ENCODE measurements at regions not wholly inside any gene's neighbourhood (a gene's known extent, or its start where the extent isn't known, plus 50 kb on each side); places are given as distances from the start of the nearest gene placed in this dataset.

GRCh38 chr15:96612917-96613316, 282.4 kb downstream of the NR2F2 start:
- DNase-seq (ENCODE audit: low spot score), result no peak
- no peak overlapping the region for H3K27ac ChIP-seq
- no peak overlapping the region for H2AFZ ChIP-seq
- TF ChIP-seq CTCF (IDR thresholded peaks at IDR 0.05; ENCODE audit: poor library complexity) (no peak), EZH2 (IDR thresholded peaks at IDR 0.05; ENCODE audit: borderline replicate concordance) (no peak), EZH2phosphoT487 (IDR thresholded peaks at IDR 0.05; ENCODE audit: low read depth, severe bottlenecking, unreplicated experiment) (no peak)
- H4K20me1 ChIP-seq (ENCODE audit: insufficient read depth, poor library complexity, severe bottlenecking), result no peaks in the 10 kb centered on the region
- H3K27me3 ChIP-seq, result no peaks in the 10 kb centered on the region
- H3K9me3 ChIP-seq (ENCODE audit: low read depth), result no peaks in the 10 kb centered on the region
- H3K4me2 ChIP-seq, result no peak overlapping the region
- H3K4me1 ChIP-seq (ENCODE audit: insufficient read depth), result no peaks in the 10 kb centered on the region
- no peaks in the 10 kb centered on the region for H3K36me3 ChIP-seq (replicated peaks; ENCODE audit: insufficient read depth, low read depth)
- H3K4me3 ChIP-seq, result no peak overlapping the region
- no peaks in the 10 kb centered on the region for H3K79me2 ChIP-seq
- 78% methylated on average over 1 of the region's 1 CpG for WGBS (ENCODE audit: low lambda C conversion rate, missing lambda C conversion rate)
- H3K9me2 ChIP-seq (replicated peaks; ENCODE audit: insufficient read depth), result no peaks in the 10 kb centered on the region

- WGBS (ENCODE audit: low lambda C conversion rate, missing lambda C conversion rate), result 20% methylated on average over 6 of the region's 6 CpGs
- Histone ChIP-seq H3K9me3 (ENCODE audit: low read depth) (no peaks in the 10 kb centered on the region), H3K79me2 (no peaks in the 10 kb centered on the region), H3K4me2 (no peak overlapping the region), H3K36me3 (replicated peaks; ENCODE audit: insufficient read depth, low read depth) (no peaks in the 10 kb centered on the region), H3K4me3 (no peak overlapping the region), H3K27ac (no peak overlapping the region), H2AFZ (no peak overlapping the region), H3K4me1 (ENCODE audit: insufficient read depth) (no peaks in the 10 kb centered on the region), H4K20me1 (ENCODE audit: insufficient read depth, poor library complexity, severe bottlenecking) (no peaks in the 10 kb centered on the region), H3K27me3 (peaks cover 5% of the 10 kb centered on the region), H3K9me2 (replicated peaks; ENCODE audit: insufficient read depth) (no peaks in the 10 kb centered on the region)
- TF ChIP-seq EZH2phosphoT487 (IDR thresholded peaks at IDR 0.05; ENCODE audit: low read depth, severe bottlenecking, unreplicated experiment) (no peak), CTCF (IDR thresholded peaks at IDR 0.05; ENCODE audit: poor library complexity) (no peak), EZH2 (IDR thresholded peaks at IDR 0.05; ENCODE audit: borderline replicate concordance) (no peak)
- no peak for DNase-seq (ENCODE audit: low spot score)
Measured at GRCh38 chr15:96619174-96619573, 288.7 kb downstream of the NR2F2 start.

- Histone ChIP-seq H4K20me1 (ENCODE audit: insufficient read depth, poor library complexity, severe bottlenecking) (no peaks in the 10 kb centered on the region), H3K9me3 (ENCODE audit: low read depth) (no peaks in the 10 kb centered on the region), H3K4me2 (no peak overlapping the region), H3K4me1 (ENCODE audit: insufficient read depth) (no peaks in the 10 kb centered on the region), H3K79me2 (no peaks in the 10 kb centered on the region), H3K27me3 (peaks cover 5% of the 10 kb centered on the region), H3K27ac (no peak overlapping the region), H3K9me2 (replicated peaks; ENCODE audit: insufficient read depth) (no peaks in the 10 kb centered on the region), H2AFZ (no peak overlapping the region), H3K4me3 (no peak overlapping the region), H3K36me3 (replicated peaks; ENCODE audit: insufficient read depth, low read depth) (no peaks in the 10 kb centered on the region)
- WGBS (ENCODE audit: low lambda C conversion rate, missing lambda C conversion rate), result 87% methylated on average over 6 of the region's 6 CpGs
- TF ChIP-seq CTCF (IDR thresholded peaks at IDR 0.05; ENCODE audit: poor library complexity) (no peak), EZH2 (IDR thresholded peaks at IDR 0.05; ENCODE audit: borderline replicate concordance) (no peak), EZH2phosphoT487 (IDR thresholded peaks at IDR 0.05; ENCODE audit: low read depth, severe bottlenecking, unreplicated experiment) (no peak)
- no peak for DNase-seq (ENCODE audit: low spot score)
Measured at GRCh38 chr15:96622714-96623113, 292.2 kb downstream of the NR2F2 start.

GRCh38 chr15:96625256-96625655, 294.8 kb downstream of the NR2F2 start:
- 79% methylated on average over 4 of the region's 4 CpGs for WGBS (ENCODE audit: low lambda C conversion rate, missing lambda C conversion rate)
- Histone ChIP-seq H3K9me2 (replicated peaks; ENCODE audit: insufficient read depth) (no peaks in the 10 kb centered on the region), H3K79me2 (no peaks in the 10 kb centered on the region)

More at GRCh38 chr15:96625256-96625655, 294.8 kb downstream of the NR2F2 start:
- Histone ChIP-seq H3K27ac (no peak overlapping the region), H3K36me3 (replicated peaks; ENCODE audit: insufficient read depth, low read depth) (no peaks in the 10 kb centered on the region), H3K4me2 (no peak overlapping the region), H3K9me3 (ENCODE audit: low read depth) (no peaks in the 10 kb centered on the region), H3K27me3 (no peaks in the 10 kb centered on the region), H3K4me3 (no peak overlapping the region), H2AFZ (no peak overlapping the region), H4K20me1 (ENCODE audit: insufficient read depth, poor library complexity, severe bottlenecking) (no peaks in the 10 kb centered on the region), H3K4me1 (ENCODE audit: insufficient read depth) (no peaks in the 10 kb centered on the region)
- no peak for DNase-seq (ENCODE audit: low spot score)
- no peak for TF ChIP-seq EZH2phosphoT487 (IDR thresholded peaks at IDR 0.05; ENCODE audit: low read depth, severe bottlenecking, unreplicated experiment)
- no peak for TF ChIP-seq CTCF (IDR thresholded peaks at IDR 0.05; ENCODE audit: poor library complexity)
- no peak for TF ChIP-seq EZH2 (IDR thresholded peaks at IDR 0.05; ENCODE audit: borderline replicate concordance)
